ENCODE measurements at regions not wholly inside any gene's neighbourhood (a gene's known extent, or its start where the extent isn't known, plus 50 kb on each side); places are given as distances from the start of the nearest gene placed in this dataset.

DNA sequence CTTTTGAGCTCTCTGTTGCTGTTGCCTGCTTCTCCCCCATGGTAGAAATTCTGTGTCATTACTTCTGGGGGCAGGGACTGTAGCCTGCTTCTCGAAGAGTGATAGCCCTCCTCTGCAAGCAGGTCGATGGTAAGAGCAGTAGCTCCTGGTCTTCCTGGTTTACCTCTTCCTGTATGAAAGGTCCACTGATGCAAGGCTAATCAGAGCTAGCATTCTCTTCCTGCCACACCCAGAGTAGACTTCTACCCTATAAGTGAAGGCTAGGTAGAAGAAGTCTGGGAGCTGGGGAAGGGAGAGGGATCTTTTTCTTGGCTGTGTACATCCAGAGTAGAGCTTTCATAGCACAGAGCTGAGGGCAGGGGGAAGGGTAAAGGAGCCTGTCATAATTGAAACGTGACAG lies 357.0 kb downstream of the SQOR start:
- Histone ChIP-seq H3K9me2 (ENCODE audit: low read depth, low read length) (no peaks in the 10 kb centered on the region), H3K36me3 (ENCODE audit: insufficient read depth, low read length) (no peaks in the 10 kb centered on the region), H3K27me3 (ENCODE audit: insufficient read depth, low read length) (no peaks in the 10 kb centered on the region), H3K4me2 (ENCODE audit: low read length) (no peak overlapping the region), H2AFZ (ENCODE audit: low read length) (no peak overlapping the region), H3K9me3 (ENCODE audit: low read length) (no peaks in the 10 kb centered on the region), H3F3A (ENCODE audit: insufficient read depth, low read length) (no peaks in the 10 kb centered on the region), H3K27ac (ENCODE audit: low read depth, low read length, poor library complexity, severe bottlenecking) (no peak overlapping the region), H3K9ac (ENCODE audit: low read length) (no peak overlapping the region), H3K4me1 (ENCODE audit: insufficient read depth, low read length, severe bottlenecking) (no peaks in the 10 kb centered on the region), H3K4me3 (ENCODE audit: low read depth, low read length, poor library complexity, severe bottlenecking) (no peak overlapping the region), H4K20me1 (ENCODE audit: insufficient read depth, low read length) (no peaks in the 10 kb centered on the region), H3K79me2 (ENCODE audit: insufficient read depth, low read length) (no peaks in the 10 kb centered on the region)
- TF ChIP-seq EZH2 (IDR thresholded peaks at IDR 0.05; ENCODE audit: borderline replicate concordance, low read length) = no peak
- TF ChIP-seq, protein P1, sequence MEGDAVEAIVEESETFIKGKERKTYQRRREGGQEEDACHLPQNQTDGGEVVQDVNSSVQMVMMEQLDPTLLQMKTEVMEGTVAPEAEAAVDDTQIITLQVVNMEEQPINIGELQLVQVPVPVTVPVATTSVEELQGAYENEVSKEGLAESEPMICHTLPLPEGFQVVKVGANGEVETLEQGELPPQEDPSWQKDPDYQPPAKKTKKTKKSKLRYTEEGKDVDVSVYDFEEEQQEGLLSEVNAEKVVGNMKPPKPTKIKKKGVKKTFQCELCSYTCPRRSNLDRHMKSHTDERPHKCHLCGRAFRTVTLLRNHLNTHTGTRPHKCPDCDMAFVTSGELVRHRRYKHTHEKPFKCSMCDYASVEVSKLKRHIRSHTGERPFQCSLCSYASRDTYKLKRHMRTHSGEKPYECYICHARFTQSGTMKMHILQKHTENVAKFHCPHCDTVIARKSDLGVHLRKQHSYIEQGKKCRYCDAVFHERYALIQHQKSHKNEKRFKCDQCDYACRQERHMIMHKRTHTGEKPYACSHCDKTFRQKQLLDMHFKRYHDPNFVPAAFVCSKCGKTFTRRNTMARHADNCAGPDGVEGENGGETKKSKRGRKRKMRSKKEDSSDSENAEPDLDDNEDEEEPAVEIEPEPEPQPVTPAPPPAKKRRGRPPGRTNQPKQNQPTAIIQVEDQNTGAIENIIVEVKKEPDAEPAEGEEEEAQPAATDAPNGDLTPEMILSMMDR (IDR thresholded peaks at IDR 0.05; ENCODE audit: low read length) = no peak

DNA sequence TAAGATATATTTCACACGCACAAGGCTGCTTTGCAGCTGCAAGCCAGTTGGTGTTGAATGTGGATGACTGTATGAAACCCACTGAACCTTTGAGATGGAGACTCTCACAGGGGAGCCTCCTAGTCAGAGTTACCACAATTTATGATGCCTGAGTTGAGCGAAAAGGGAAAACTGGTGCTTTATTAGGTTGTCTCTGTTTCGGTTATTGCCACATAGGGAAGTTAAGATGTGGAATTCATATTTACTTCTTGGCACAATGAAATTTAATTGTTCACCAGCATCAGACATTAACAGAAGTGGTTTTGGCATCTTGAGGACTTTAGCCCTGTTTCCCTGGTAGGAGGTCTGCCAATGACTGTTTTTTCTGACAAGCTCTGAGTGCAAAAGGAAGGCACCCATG lies 358.2 kb downstream of the SQOR start:
- no peaks in the 10 kb centered on the region for H4K20me1 ChIP-seq (ENCODE audit: insufficient read depth, low read length)
- H3K9me2 ChIP-seq (ENCODE audit: low read depth, low read length) = no peaks in the 10 kb centered on the region
- no peaks in the 10 kb centered on the region for H3K9me3 ChIP-seq (ENCODE audit: low read length)
- H3K4me2 ChIP-seq (ENCODE audit: low read length) = no peak overlapping the region
- H3K27me3 ChIP-seq (ENCODE audit: insufficient read depth, low read length) = no peaks in the 10 kb centered on the region
- H3F3A ChIP-seq (ENCODE audit: insufficient read depth, low read length) = no peaks in the 10 kb centered on the region
- H3K4me1 ChIP-seq (ENCODE audit: insufficient read depth, low read length, severe bottlenecking) = no peaks in the 10 kb centered on the region
- no peak overlapping the region for H2AFZ ChIP-seq (ENCODE audit: low read length)
- H3K27ac ChIP-seq (ENCODE audit: low read depth, low read length, poor library complexity, severe bottlenecking) = no peak overlapping the region
- TF ChIP-seq, protein P1 (IDR thresholded peaks at IDR 0.05; ENCODE audit: low read length) = no peak
- no peak for TF ChIP-seq EZH2 (IDR thresholded peaks at IDR 0.05; ENCODE audit: borderline replicate concordance, low read length)
- H3K36me3 ChIP-seq (ENCODE audit: insufficient read depth, low read length) = no peaks in the 10 kb centered on the region
- H3K9ac ChIP-seq (ENCODE audit: low read length) = no peak overlapping the region
- no peak overlapping the region for H3K4me3 ChIP-seq (ENCODE audit: low read depth, low read length, poor library complexity, severe bottlenecking)
- H3K79me2 ChIP-seq (ENCODE audit: insufficient read depth, low read length) = no peaks in the 10 kb centered on the region

DNA sequence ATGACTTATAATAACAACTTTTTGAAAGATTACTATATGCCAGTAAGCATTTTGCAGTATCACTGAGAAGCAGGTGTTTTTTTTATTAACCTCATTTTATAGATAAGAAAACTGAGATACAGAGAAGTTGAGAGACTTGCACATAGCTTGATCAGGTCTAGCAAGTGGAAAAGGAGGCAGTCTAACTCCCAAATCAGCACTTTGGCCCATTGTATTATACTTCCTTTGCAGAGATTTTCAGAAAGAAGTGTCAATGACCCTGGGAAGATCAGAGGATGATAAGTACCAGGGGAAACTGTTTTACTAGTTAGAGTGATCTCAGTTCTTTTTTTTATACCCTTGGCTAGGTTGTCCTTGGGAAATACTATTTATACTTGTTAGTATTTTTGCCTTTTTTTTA lies 358.7 kb downstream of the SQOR start:
- H3F3A ChIP-seq (ENCODE audit: insufficient read depth, low read length) = no peaks in the 10 kb centered on the region
- H4K20me1 ChIP-seq (ENCODE audit: insufficient read depth, low read length) = no peaks in the 10 kb centered on the region
- no peak overlapping the region for H3K4me2 ChIP-seq (ENCODE audit: low read length)
- H3K79me2 ChIP-seq (ENCODE audit: insufficient read depth, low read length) = no peaks in the 10 kb centered on the region
- no peaks in the 10 kb centered on the region for H3K9me3 ChIP-seq (ENCODE audit: low read length)
- H3K36me3 ChIP-seq (ENCODE audit: insufficient read depth, low read length) = no peaks in the 10 kb centered on the region
- H3K27me3 ChIP-seq (ENCODE audit: insufficient read depth, low read length) = no peaks in the 10 kb centered on the region
- no peak overlapping the region for H3K27ac ChIP-seq (ENCODE audit: low read depth, low read length, poor library complexity, severe bottlenecking)
- no peak overlapping the region for H3K4me3 ChIP-seq (ENCODE audit: low read depth, low read length, poor library complexity, severe bottlenecking)
- no peaks in the 10 kb centered on the region for H3K4me1 ChIP-seq (ENCODE audit: insufficient read depth, low read length, severe bottlenecking)
- no peak overlapping the region for H2AFZ ChIP-seq (ENCODE audit: low read length)
- TF ChIP-seq EZH2 (IDR thresholded peaks at IDR 0.05; ENCODE audit: borderline replicate concordance, low read length) = no peak
- TF ChIP-seq, protein P1 (IDR thresholded peaks at IDR 0.05; ENCODE audit: low read length) = no peak
- no peak overlapping the region for H3K9ac ChIP-seq (ENCODE audit: low read length)
- no peaks in the 10 kb centered on the region for H3K9me2 ChIP-seq (ENCODE audit: low read depth, low read length)
